ENCODE measurements at regions not wholly inside any gene's neighbourhood (a gene's known extent, or its start where the extent isn't known, plus 50 kb on each side); places are given as distances from the start of the nearest gene placed in this dataset.
"Not testable (repeated sequence)": the region's sequence is repeated elsewhere in the genome, so short reads cannot be mapped to it uniquely, and the experiment has no call there.

GRCh38 chr2:12017499-12018157 is 271.2 kb downstream of the LPIN1 start:
- no peak for ATAC-seq
- Mint-ChIP-seq H3K4me1 (ENCODE audit: low read depth in 2 of 2) (peaks cover 19 to 20% of the 10 kb centered on the region in 2 donors), H3K27me3 (peaks cover 60 to 78% of the 10 kb centered on the region in 2 donors), H3K4me3 (no peak overlapping the region), H3K27ac (no peak overlapping the region), H3K36me3 (peaks cover 25% of the 10 kb centered on the region), H3K9me3 (peaks cover 11% of the 10 kb centered on the region)
- no peak for DNase-seq (ENCODE audit: low spot score)

- H3K4me3 Mint-ChIP-seq; DNase-seq (ENCODE audit: low spot score); H3K27ac Mint-ChIP-seq; ATAC-seq: not testable (repeated sequence)
- Mint-ChIP-seq H3K4me1 (ENCODE audit: low read depth in 2 of 2) (peaks cover 19 to 24% of the 10 kb centered on the region in 2 donors), H3K27me3 (peaks cover 63 to 78% of the 10 kb centered on the region in 2 donors), H3K36me3 (peaks cover 33% of the 10 kb centered on the region), H3K9me3 (peaks cover 16% of the 10 kb centered on the region)
Observed at GRCh38 chr2:12018726-12019125, 272.3 kb downstream of the LPIN1 start.

GRCh38 chr2:12020833-12021469 is 274.5 kb downstream of the LPIN1 start:
- Mint-ChIP-seq H3K4me3 (no peak overlapping the region), H3K9me3 (peaks cover 16% of the 10 kb centered on the region), H3K27me3 (peaks cover 54 to 82% of the 10 kb centered on the region in 2 donors), H3K36me3 (peaks cover 40% of the 10 kb centered on the region), H3K4me1 (ENCODE audit: low read depth in 2 of 2) (peaks cover 19 to 24% of the 10 kb centered on the region in 2 donors), H3K27ac (no peak overlapping the region)
- DNase-seq (ENCODE audit: low spot score) (no peak), ATAC-seq (no peak)

- ATAC-seq; H3K4me1 Mint-ChIP-seq (ENCODE audit: low read depth in 2 of 2); DNase-seq (ENCODE audit: low spot score); H3K4me3 Mint-ChIP-seq; H3K27ac Mint-ChIP-seq: not testable (repeated sequence)
- peaks cover 16% of the 10 kb centered on the region for H3K9me3 Mint-ChIP-seq
- H3K36me3 Mint-ChIP-seq = peaks cover 40% of the 10 kb centered on the region
- peaks cover 30 to 69% of the 10 kb centered on the region in 2 donors for H3K27me3 Mint-ChIP-seq
Observed at GRCh38 chr2:12024197-12024907, 277.9 kb downstream of the LPIN1 start.

- no peak overlapping the region for H3K4me3 Mint-ChIP-seq
- DNase-seq (ENCODE audit: low spot score) = no peak
- peaks cover 24% of the 10 kb centered on the region for H3K36me3 Mint-ChIP-seq
- H3K27me3 Mint-ChIP-seq = peaks cover 24 to 69% of the 10 kb centered on the region in 2 donors
- ATAC-seq = no peak
- peaks cover 8% of the 10 kb centered on the region for H3K9me3 Mint-ChIP-seq
- peaks cover 0 to 12% of the 10 kb centered on the region in 2 donors for H3K4me1 Mint-ChIP-seq (ENCODE audit: low read depth in 2 of 2)
- H3K27ac Mint-ChIP-seq = no peak overlapping the region
Observed at GRCh38 chr2:12027136-12027535, 280.7 kb downstream of the LPIN1 start.

GRCh38 chr2:12031866-12032265 is 285.4 kb downstream of the LPIN1 start:
- Mint-ChIP-seq H3K9me3 (no peaks in the 10 kb centered on the region), H3K27me3 (peaks cover 25 to 67% of the 10 kb centered on the region in 2 donors), H3K36me3 (peaks cover 10% of the 10 kb centered on the region), H3K4me3 (no peak overlapping the region), H3K27ac (no peak overlapping the region), H3K4me1 (ENCODE audit: low read depth in 2 of 2) (peaks cover 19 to 22% of the 10 kb centered on the region in 2 donors)
- no peak for ATAC-seq
- no peak for DNase-seq (ENCODE audit: low spot score)

- DNase-seq (ENCODE audit: low spot score) (no peak), ATAC-seq (no peak)
- no peak overlapping the region for H3K27ac Mint-ChIP-seq
- peaks cover 10% of the 10 kb centered on the region for H3K36me3 Mint-ChIP-seq
- H3K4me1 Mint-ChIP-seq (ENCODE audit: low read depth in 2 of 2) = peaks cover 21 to 27% of the 10 kb centered on the region in 2 donors
- H3K4me3 Mint-ChIP-seq = no peak overlapping the region
- H3K9me3 Mint-ChIP-seq = no peaks in the 10 kb centered on the region
- peaks cover 25 to 67% of the 10 kb centered on the region in 2 donors for H3K27me3 Mint-ChIP-seq
Observed at GRCh38 chr2:12032398-12032797, 286.0 kb downstream of the LPIN1 start.

GRCh38 chr2:12032975-12033374 is 286.5 kb downstream of the LPIN1 start:
- DNase-seq (ENCODE audit: low spot score) = no peak
- Mint-ChIP-seq H3K36me3 (peaks cover 10% of the 10 kb centered on the region), H3K4me3 (no peak overlapping the region), H3K27me3 (peaks cover 26 to 65% of the 10 kb centered on the region in 2 donors), H3K4me1 (ENCODE audit: low read depth in 2 of 2) (peaks cover 21 to 31% of the 10 kb centered on the region in 2 donors), H3K27ac (no peak overlapping the region), H3K9me3 (no peaks in the 10 kb centered on the region)
- ATAC-seq = no peak

- peaks cover 26 to 61% of the 10 kb centered on the region in 2 donors for H3K27me3 Mint-ChIP-seq
- H3K9me3 Mint-ChIP-seq = no peaks in the 10 kb centered on the region
- H3K4me3 Mint-ChIP-seq = no peak overlapping the region
- peaks cover 10% of the 10 kb centered on the region for H3K36me3 Mint-ChIP-seq
- ATAC-seq = no peak
- H3K27ac Mint-ChIP-seq = no peak overlapping the region
- peaks cover 21 to 31% of the 10 kb centered on the region in 2 donors for H3K4me1 Mint-ChIP-seq (ENCODE audit: low read depth in 2 of 2)
- no peak for DNase-seq (ENCODE audit: low spot score)
Observed at GRCh38 chr2:12033494-12033893, 287.1 kb downstream of the LPIN1 start.

GRCh38 chr2:12034382-12034781 is 287.9 kb downstream of the LPIN1 start:
- Mint-ChIP-seq H3K27ac (no peak overlapping the region), H3K4me1 (ENCODE audit: low read depth in 2 of 2) (peaks cover 21 to 35% of the 10 kb centered on the region in 2 donors), H3K4me3 (no peak overlapping the region), H3K9me3 (no peaks in the 10 kb centered on the region), H3K36me3 (peaks cover 10% of the 10 kb centered on the region), H3K27me3 (peaks cover 29 to 56% of the 10 kb centered on the region in 2 donors)
- DNase-seq (ENCODE audit: low spot score) = no peak
- no peak for ATAC-seq

GRCh38 chr2:12035029-12035720 is 288.7 kb downstream of the LPIN1 start:
- H3K9me3 Mint-ChIP-seq = no peaks in the 10 kb centered on the region
- no peak for DNase-seq (ENCODE audit: low spot score)
- H3K36me3 Mint-ChIP-seq = peaks cover 10% of the 10 kb centered on the region
- H3K4me1 Mint-ChIP-seq (ENCODE audit: low read depth in 2 of 2) = peaks cover 21 to 35% of the 10 kb centered on the region in 2 donors
- peaks cover 29 to 49% of the 10 kb centered on the region in 2 donors for H3K27me3 Mint-ChIP-seq
- no peak for ATAC-seq
- H3K4me3 Mint-ChIP-seq = no peak overlapping the region
- H3K27ac Mint-ChIP-seq = no peak overlapping the region

GRCh38 chr2:12035956-12036639 is 289.7 kb downstream of the LPIN1 start:
- Mint-ChIP-seq H3K9me3 (no peaks in the 10 kb centered on the region), H3K27ac (no peak overlapping the region), H3K27me3 (peaks cover 29 to 47% of the 10 kb centered on the region in 2 donors), H3K4me1 (ENCODE audit: low read depth in 2 of 2) (peaks cover 21 to 35% of the 10 kb centered on the region in 2 donors), H3K4me3 (no peak overlapping the region), H3K36me3 (peaks cover 9% of the 10 kb centered on the region)
- DNase-seq (ENCODE audit: low spot score) (no peak), ATAC-seq (no peak)

GRCh38 chr2:12036640-12036983 is 290.2 kb downstream of the LPIN1 start:
- ATAC-seq = no peak
- H3K4me1 Mint-ChIP-seq (ENCODE audit: low read depth in 2 of 2) = peaks cover 21 to 32% of the 10 kb centered on the region in 2 donors
- H3K9me3 Mint-ChIP-seq = no peaks in the 10 kb centered on the region
- peaks cover 4% of the 10 kb centered on the region for H3K36me3 Mint-ChIP-seq
- H3K27me3 Mint-ChIP-seq = peaks cover 26 to 42% of the 10 kb centered on the region in 2 donors
- DNase-seq (ENCODE audit: low spot score) = no peak
- no peak overlapping the region for H3K27ac Mint-ChIP-seq
- H3K4me3 Mint-ChIP-seq = no peak overlapping the region

All from natural killer cell treated with Interleukin-12 subunit alpha and Interleukin-12 subunit beta and Interleukin-15 and Interleukin-18, amount 100 ng/mL, for 72 hours (primary cell).